CD14-positive monocyte (primary cell): ENCODE measurements at regions not wholly inside any gene's neighbourhood (a gene's known extent, or its start where the extent isn't known, plus 50 kb on each side); places are given as distances from the start of the nearest gene placed in this dataset.

ENCODE experiments used
- DNase-seq, 3 donors: peaks; one replicate each; pipeline ENCODE4 v3.0.0-alpha.2; 2011 to 2022
- H2AFZ ChIP-seq: 2 replicates; pipeline ENCODE4 v1.6.0; 2012; ENCODE audit warnings: mild to moderate bottlenecking, low read depth, low read length, inconsistent platforms; ENCODE audit not compliant: insufficient read depth, poor library complexity, severe bottlenecking
- H3K27ac ChIP-seq, 2 donors: 1 replicate in 1 of 2; 2 replicates in 1 of 2; pipeline ENCODE4 v1.5.1; 2012 to 2013; ENCODE audit warnings: low read length in 2 of 2, control low read depth in 1 of 2, inconsistent platforms in 1 of 2, low read depth in 1 of 2, mild to moderate bottlenecking in 1 of 2
- H3K27me3 ChIP-seq, 2 donors: one replicate each; pipeline versions ENCODE4 v1.6.0 to v1.6.1; 2011 to 2013; ENCODE audit warnings: low read length in 2 of 2; ENCODE audit not compliant: control insufficient read depth in 2 of 2, insufficient read depth in 2 of 2
- H3K36me3 ChIP-seq, 2 donors: replicated peaks in 1 of 2; 1 replicate in 1 of 2; 2 replicates in 1 of 2; pipeline versions ENCODE4 v1.5.1 to v1.6.1; 2012 to 2013; ENCODE audit warnings: low read length in 2 of 2, control low read depth in 1 of 2, inconsistent platforms in 1 of 2, mild to moderate bottlenecking in 1 of 2; ENCODE audit not compliant: insufficient read depth in 2 of 2, control insufficient read depth in 1 of 2
- H3K4me1 ChIP-seq, 2 donors: 1 replicate in 1 of 2; 2 replicates in 1 of 2; pipeline versions ENCODE4 v1.5.1 to v1.6.1; 2012 to 2013; ENCODE audit warnings: low read length in 2 of 2, control low read depth in 1 of 2, inconsistent platforms in 1 of 2, mild to moderate bottlenecking in 1 of 2, moderate library complexity in 1 of 2; ENCODE audit not compliant: insufficient read depth in 2 of 2, control insufficient read depth in 1 of 2
- H3K4me2 ChIP-seq: replicated peaks from 2 replicates; pipeline ENCODE3; 2012; ENCODE audit warnings: low read length, moderate library complexity, mild to moderate bottlenecking; ENCODE audit not compliant: poor library complexity, severe bottlenecking; ENCODE audit errors: extremely low read depth
- H3K4me3 ChIP-seq, 3 experiments: fragments of 200-600 bp in 1 of 3; sonication (generic) in 1 of 3; replicated peaks in 1 of 3; 1 replicate in 2 of 3; 2 replicates in 1 of 3; pipeline ENCODE4 v1.5.1; 2011 to 2013; ENCODE audit warnings: low read length in 3 of 3, mild to moderate bottlenecking in 3 of 3, control low read depth in 2 of 3, low read depth in 2 of 3, inconsistent platforms in 1 of 3, moderate library complexity in 1 of 3
- H3K79me2 ChIP-seq: 2 replicates; pipeline ENCODE4 v1.6.0; 2012; ENCODE audit warnings: mild to moderate bottlenecking, control low read depth, inconsistent platforms, low read length, moderate library complexity; ENCODE audit not compliant: insufficient read depth
- H3K9ac ChIP-seq: 2 replicates; pipeline ENCODE4 v1.6.0; 2017; ENCODE audit warnings: low read length, mild to moderate bottlenecking; ENCODE audit not compliant: insufficient read depth, poor library complexity, severe bottlenecking
- H3K9me3 ChIP-seq, 2 donors: replicated peaks in 1 of 2; 1 replicate in 1 of 2; 2 replicates in 1 of 2; pipeline versions ENCODE4 v1.5.1 to v1.6.1; 2012 to 2013; ENCODE audit warnings: low read length in 2 of 2, control low read depth in 1 of 2; ENCODE audit not compliant: control insufficient read depth in 1 of 2, insufficient read depth in 1 of 2
- H4K20me1 ChIP-seq: 2 replicates; pipeline ENCODE4 v1.6.0; 2012; ENCODE audit warnings: mild to moderate bottlenecking, low read length, control low read depth, moderate library complexity; ENCODE audit not compliant: insufficient read depth
- H3K27ac Mint-ChIP-seq, 7 donors: one replicate each; pipeline ENCODE4 v1.8.0; 2020; ENCODE audit warnings: mild to moderate bottlenecking in 7 of 7, mixed read lengths in 7 of 7, moderate library complexity in 6 of 7, inconsistent platforms in 2 of 7
- H3K27me3 Mint-ChIP-seq, 3 donors: one replicate each; pipeline ENCODE4 v1.8.0; 2021 to 2022; ENCODE audit warnings: low read depth in 3 of 3, mild to moderate bottlenecking in 3 of 3, mixed read lengths in 3 of 3, moderate library complexity in 3 of 3, inconsistent platforms in 1 of 3
- H3K36me3 Mint-ChIP-seq, 2 donors: one replicate each; pipeline ENCODE4 v1.8.0; 2020; ENCODE audit warnings: mixed read lengths in 2 of 2, inconsistent platforms in 1 of 2, mild to moderate bottlenecking in 1 of 2
- H3K4me1 Mint-ChIP-seq: one replicate; pipeline ENCODE4 v1.8.0; 2020; ENCODE audit warnings: mild to moderate bottlenecking, mixed read lengths
- H3K4me3 Mint-ChIP-seq, 2 donors: one replicate each; pipeline ENCODE4 v1.8.0; 2020; ENCODE audit warnings: mild to moderate bottlenecking in 2 of 2, mixed read lengths in 2 of 2, moderate library complexity in 1 of 2
- H3K9me3 Mint-ChIP-seq, 7 donors: one replicate each; pipeline ENCODE4 v1.8.0; 2020 to 2022; ENCODE audit warnings: mixed read lengths in 7 of 7, mild to moderate bottlenecking in 6 of 7, moderate library complexity in 6 of 7, inconsistent platforms in 2 of 7
- CTCF ChIP-seq: fragments of 200-600 bp; IDR thresholded peaks from one replicate; pipeline ENCODE4 v1.8.0; 2022; ENCODE audit warnings: antibody characterized with exemption, mild to moderate bottlenecking
- WGBS: methylation state at CpG from one replicate; pipeline ENCODE4 v1.1.5; 2013; ENCODE audit warnings: missing lambda C conversion rate; ENCODE audit not compliant: insufficient coverage; 5-methylcytosine and 5-hydroxymethylcytosine counted together
- intact Hi-C, 2 donors: fragments of 100-400 bp; cut with micrococcal nuclease; formaldehyde crosslinking; loops; one replicate each; pipeline versions ENCODE4 v1.15.0 to v1.15.1; 2023

GRCh38 chr1:185645162-185645640 is 89.0 kb upstream of the HMCN1 start:
- Histone ChIP-seq H3K9ac (no peak overlapping the region), H2AFZ (no peak overlapping the region), H3K4me1 (no peaks in the 10 kb centered on the region), H3K9me3 (peaks cover 0 to 12% of the 10 kb centered on the region in 2 donors), H3K27me3 (no peaks in the 10 kb centered on the region), H4K20me1 (no peaks in the 10 kb centered on the region), H3K79me2 (no peaks in the 10 kb centered on the region), H3K27ac (no peak overlapping the region), H3K4me3 (no peak overlapping the region), H3K36me3 (no peaks in the 10 kb centered on the region), H3K4me2 (no peak overlapping the region)
- Mint-ChIP-seq H3K27me3 (no peaks in the 10 kb centered on the region), H3K27ac (no peak overlapping the region), H3K4me3 (no peak overlapping the region), H3K9me3 (peaks cover 14 to 26% (median 17%) of the 10 kb centered on the region in 7 donors), H3K4me1 (peaks cover 16% of the 10 kb centered on the region), H3K36me3 (no peaks in the 10 kb centered on the region)
- no peak for DNase-seq
- no peak for TF ChIP-seq CTCF
- intact Hi-C loops, result no loop called here
- WGBS, result no CpG with 5 or more reads among the region's 2 CpGs

GRCh38 chr1:185644531-185644930 is 89.7 kb upstream of the HMCN1 start:
- peaks cover 14 to 26% (median 17%) of the 10 kb centered on the region in 7 donors for H3K9me3 Mint-ChIP-seq
- H2AFZ ChIP-seq, result no peak overlapping the region
- peaks cover 0 to 12% of the 10 kb centered on the region in 2 donors for H3K9me3 ChIP-seq
- no peak overlapping the region for H3K4me2 ChIP-seq
- H3K79me2 ChIP-seq, result no peaks in the 10 kb centered on the region
- H3K27me3 ChIP-seq, result no peaks in the 10 kb centered on the region
- H3K36me3 Mint-ChIP-seq, result no peaks in the 10 kb centered on the region
- H3K4me1 ChIP-seq, result no peaks in the 10 kb centered on the region
- peaks cover 16% of the 10 kb centered on the region for H3K4me1 Mint-ChIP-seq
- no peaks in the 10 kb centered on the region for H3K36me3 ChIP-seq
- intact Hi-C loops, result no loop called here
- WGBS, result 80% methylated on average over 1 of the region's 1 CpG
- no peak overlapping the region for H3K4me3 Mint-ChIP-seq
- peak in 2 of 3 donors; percentile 15 to 32 for DNase-seq
- no peak overlapping the region for H3K27ac ChIP-seq
- no peak overlapping the region for H3K9ac ChIP-seq
- no peaks in the 10 kb centered on the region for H4K20me1 ChIP-seq
- H3K4me3 ChIP-seq, result no peak overlapping the region
- TF ChIP-seq CTCF, result no peak
- no peaks in the 10 kb centered on the region for H3K27me3 Mint-ChIP-seq
- H3K27ac Mint-ChIP-seq, result no peak overlapping the region
